Hepatocyte (in vitro differentiated cells): ENCODE measurements at regions not wholly inside any gene's neighbourhood (a gene's known extent, or its start where the extent isn't known, plus 50 kb on each side); places are given as distances from the start of the nearest gene placed in this dataset.

Source experiments
- DNase-seq: peaks from one replicate; pipeline ENCODE4 v3.0.0-alpha.2; 2016; ENCODE audit warnings: low spot score
- H2AFZ ChIP-seq: fragments of 200-600 bp; sonication (generic); 2 replicates; pipeline ENCODE4 v1.6.0; 2016; ENCODE audit warnings: antibody characterized with exemption, mild to moderate bottlenecking
- H3K27ac ChIP-seq: fragments of 200-600 bp; sonication (generic); 2 replicates; pipeline ENCODE4 v1.5.1; 2016; ENCODE audit warnings: mild to moderate bottlenecking
- H3K27me3 ChIP-seq: fragments of 200-600 bp; sonication (generic); 2 replicates; pipeline ENCODE4 v1.6.1; 2016
- H3K36me3 ChIP-seq: fragments of 200-600 bp; sonication (generic); replicated peaks from 2 replicates; pipeline ENCODE4 v1.5.1; 2016; ENCODE audit warnings: low read depth; ENCODE audit not compliant: insufficient read depth
- H3K4me1 ChIP-seq: fragments of 200-600 bp; sonication (generic); 2 replicates; pipeline ENCODE4 v1.5.1; 2016; ENCODE audit warnings: mild to moderate bottlenecking, moderate library complexity; ENCODE audit not compliant: insufficient read depth
- H3K4me2 ChIP-seq: fragments of 200-600 bp; sonication (generic); 2 replicates; pipeline ENCODE4 v1.6.0; 2016
- H3K4me3 ChIP-seq: fragments of 200-600 bp; sonication (generic); 2 replicates; pipeline ENCODE4 v1.5.1; 2016; ENCODE audit warnings: mild to moderate bottlenecking
- H3K79me2 ChIP-seq: fragments of 200-600 bp; sonication (generic); 2 replicates; pipeline ENCODE4 v1.6.0; 2017; ENCODE audit warnings: mild to moderate bottlenecking
- H3K9me2 ChIP-seq: fragments of 200-600 bp; sonication (generic); replicated peaks from 2 replicates; pipeline ENCODE4 v1.6.0; 2017; ENCODE audit warnings: mild to moderate bottlenecking; ENCODE audit not compliant: insufficient read depth
- H3K9me3 ChIP-seq: fragments of 200-600 bp; sonication (generic); 2 replicates; pipeline ENCODE4 v1.5.1; 2016; ENCODE audit warnings: low read depth, mild to moderate bottlenecking
- H4K20me1 ChIP-seq: fragments of 200-600 bp; sonication (generic); 2 replicates; pipeline ENCODE4 v1.6.0; 2016; ENCODE audit warnings: mild to moderate bottlenecking; ENCODE audit not compliant: insufficient read depth, poor library complexity, severe bottlenecking
- EZH2 ChIP-seq: fragments of 200-600 bp; sonication (generic); IDR thresholded peaks from 2 replicates; pipeline ENCODE4 v1.6.1; 2016; ENCODE audit warnings: antibody characterized with exemption, mild to moderate bottlenecking, borderline replicate concordance
- EZH2phosphoT487 ChIP-seq: fragments of 200-600 bp; sonication (generic); IDR thresholded peaks from one replicate; pipeline ENCODE4 v1.6.1; 2018; ENCODE audit warnings: antibody characterized with exemption, mild to moderate bottlenecking, low read depth, moderate library complexity; ENCODE audit not compliant: unreplicated experiment, severe bottlenecking
- WGBS: methylation state at CpG from one replicate; pipeline ENCODE4 v1.1.6; 2016; ENCODE audit warnings: low lambda C conversion rate; ENCODE audit errors: missing lambda C conversion rate; 5-methylcytosine and 5-hydroxymethylcytosine counted together
- TF ChIP-seq, protein P1 (sequence below): fragments of 200-600 bp; sonication (generic); IDR thresholded peaks from 2 replicates; pipeline ENCODE4 v1.5.1; 2016; ENCODE audit warnings: antibody characterized with exemption, mild to moderate bottlenecking; ENCODE audit not compliant: poor library complexity

DNA sequence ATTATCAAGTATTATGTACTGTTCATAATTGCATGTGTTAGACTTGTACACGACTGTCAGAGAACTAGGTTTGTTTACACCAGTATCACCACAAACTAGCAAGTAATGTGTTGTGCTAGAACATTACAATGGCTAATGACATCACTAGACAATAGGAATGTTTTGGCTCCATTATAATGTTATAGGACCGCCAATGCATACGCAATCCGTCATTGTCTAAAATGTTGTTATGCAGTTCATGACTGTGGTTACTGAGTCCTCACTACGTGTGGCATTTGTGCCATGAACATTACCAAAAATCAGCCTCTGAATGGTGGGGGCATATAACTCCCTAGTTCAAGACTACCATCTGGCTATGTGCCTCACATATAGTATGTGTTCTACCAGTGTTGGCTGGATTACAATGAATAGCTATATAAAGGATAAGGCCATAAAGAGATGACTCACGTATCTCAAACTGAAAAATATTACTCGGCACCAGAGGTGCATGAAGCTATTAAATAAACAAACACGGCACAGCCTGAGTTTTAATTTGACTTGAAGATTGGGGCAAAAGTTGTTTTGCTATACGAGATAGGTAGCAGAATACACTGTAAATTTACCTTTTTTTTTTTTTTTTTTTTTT lies 89.1 kb upstream of the COL24A1 start:
- Histone ChIP-seq H3K79me2 (no peaks in the 10 kb centered on the region), H3K27me3 (no peaks in the 10 kb centered on the region), H3K4me3 (no peak overlapping the region), H3K4me2 (no peak overlapping the region), H3K9me2 (no peaks in the 10 kb centered on the region), H2AFZ (no peak overlapping the region), H3K4me1 (no peaks in the 10 kb centered on the region), H3K36me3 (no peaks in the 10 kb centered on the region), H3K27ac (no peak overlapping the region), H4K20me1 (no peaks in the 10 kb centered on the region), H3K9me3 (no peaks in the 10 kb centered on the region)
- TF ChIP-seq, protein P1, sequence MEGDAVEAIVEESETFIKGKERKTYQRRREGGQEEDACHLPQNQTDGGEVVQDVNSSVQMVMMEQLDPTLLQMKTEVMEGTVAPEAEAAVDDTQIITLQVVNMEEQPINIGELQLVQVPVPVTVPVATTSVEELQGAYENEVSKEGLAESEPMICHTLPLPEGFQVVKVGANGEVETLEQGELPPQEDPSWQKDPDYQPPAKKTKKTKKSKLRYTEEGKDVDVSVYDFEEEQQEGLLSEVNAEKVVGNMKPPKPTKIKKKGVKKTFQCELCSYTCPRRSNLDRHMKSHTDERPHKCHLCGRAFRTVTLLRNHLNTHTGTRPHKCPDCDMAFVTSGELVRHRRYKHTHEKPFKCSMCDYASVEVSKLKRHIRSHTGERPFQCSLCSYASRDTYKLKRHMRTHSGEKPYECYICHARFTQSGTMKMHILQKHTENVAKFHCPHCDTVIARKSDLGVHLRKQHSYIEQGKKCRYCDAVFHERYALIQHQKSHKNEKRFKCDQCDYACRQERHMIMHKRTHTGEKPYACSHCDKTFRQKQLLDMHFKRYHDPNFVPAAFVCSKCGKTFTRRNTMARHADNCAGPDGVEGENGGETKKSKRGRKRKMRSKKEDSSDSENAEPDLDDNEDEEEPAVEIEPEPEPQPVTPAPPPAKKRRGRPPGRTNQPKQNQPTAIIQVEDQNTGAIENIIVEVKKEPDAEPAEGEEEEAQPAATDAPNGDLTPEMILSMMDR = no peak
- no peak for TF ChIP-seq EZH2
- TF ChIP-seq EZH2phosphoT487 = no peak
- 92% methylated on average over 9 of the region's 9 CpGs for WGBS
- DNase-seq = no peak

DNA sequence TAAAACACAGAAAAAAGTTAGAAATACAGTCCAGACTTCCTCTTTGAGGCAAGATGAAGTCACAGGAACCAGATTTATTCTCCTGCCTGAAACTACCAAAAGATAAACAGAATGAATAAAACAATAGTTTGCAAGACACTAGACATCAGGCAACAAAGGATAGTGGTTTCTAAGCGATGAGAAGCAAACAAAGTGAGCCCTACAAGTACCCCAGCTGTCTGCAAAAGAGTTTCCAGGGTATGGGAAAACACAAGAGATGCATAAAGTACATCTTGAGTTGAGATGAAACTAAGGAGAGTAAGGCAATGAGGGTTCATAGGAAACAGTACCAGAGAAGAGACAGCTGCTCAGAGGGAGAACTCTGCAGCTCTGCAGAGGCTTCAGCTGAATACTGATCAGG lies 83.3 kb upstream of the COL24A1 start:
- WGBS = 76% methylated on average over 1 of the region's 1 CpG
- Histone ChIP-seq H3K79me2 (no peaks in the 10 kb centered on the region), H3K4me3 (no peak overlapping the region), H3K9me2 (no peaks in the 10 kb centered on the region), H3K4me2 (no peak overlapping the region), H3K27ac (no peak overlapping the region), H4K20me1 (no peaks in the 10 kb centered on the region), H3K27me3 (no peaks in the 10 kb centered on the region), H2AFZ (no peak overlapping the region), H3K36me3 (no peaks in the 10 kb centered on the region), H3K4me1 (no peaks in the 10 kb centered on the region), H3K9me3 (no peaks in the 10 kb centered on the region)
- TF ChIP-seq EZH2 (no peak), EZH2phosphoT487 (no peak)
- TF ChIP-seq, protein P1 = no peak
- no peak for DNase-seq

DNA sequence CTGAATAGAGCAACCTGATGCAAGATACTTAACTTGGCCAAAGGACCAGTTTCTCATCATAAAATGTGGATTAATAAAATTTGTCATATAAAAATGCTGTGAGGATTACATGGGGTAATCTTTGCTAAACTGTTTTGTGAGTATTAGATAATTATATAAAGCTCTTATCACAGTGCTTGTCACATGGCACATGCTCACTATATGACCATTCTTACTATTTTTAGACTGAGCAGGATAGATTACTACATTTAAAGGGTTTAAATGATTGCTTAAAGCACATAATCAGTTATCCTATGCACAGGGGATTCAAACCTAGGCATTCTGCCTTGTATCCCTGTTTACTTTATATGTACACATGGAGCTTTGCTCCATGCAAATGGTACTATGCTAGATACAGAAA lies 82.9 kb upstream of the COL24A1 start:
- no peak overlapping the region for H2AFZ ChIP-seq

More for the DNA sequence above, 82.9 kb upstream of the COL24A1 start:
- H3K27me3 ChIP-seq = no peaks in the 10 kb centered on the region
- DNase-seq = no peak
- TF ChIP-seq, protein P1 = no peak
- TF ChIP-seq EZH2phosphoT487 = no peak
- H3K36me3 ChIP-seq = no peaks in the 10 kb centered on the region
- no peaks in the 10 kb centered on the region for H4K20me1 ChIP-seq
- H3K9me2 ChIP-seq = no peaks in the 10 kb centered on the region
- no peak overlapping the region for H3K27ac ChIP-seq
- no peaks in the 10 kb centered on the region for H3K79me2 ChIP-seq
- H3K4me2 ChIP-seq = no peak overlapping the region
- no peaks in the 10 kb centered on the region for H3K9me3 ChIP-seq
- no peaks in the 10 kb centered on the region for H3K4me1 ChIP-seq
- H3K4me3 ChIP-seq = no peak overlapping the region
